22Rv1 (cell line): ENCODE measurements at regions not wholly inside any gene's neighbourhood (a gene's known extent, or its start where the extent isn't known, plus 50 kb on each side); places are given as distances from the start of the nearest gene placed in this dataset.

Experiments used
- H3K27ac ChIP-seq: fragments of 450-650 bp; 2 replicates; pipeline ENCODE4 v1.5.1; 2017
- ZFX ChIP-seq: fragments of 450-650 bp; IDR thresholded peaks from 2 replicates; pipeline ENCODE4 v1.6.1; 2017; ENCODE audit warnings: antibody characterized with exemption, borderline replicate concordance
- TF ChIP-seq, protein P1 (sequence below): fragments of 450-650 bp; IDR thresholded peaks from 2 replicates; pipeline ENCODE4 v1.5.1; 2017; ENCODE audit warnings: mild to moderate bottlenecking

DNA sequence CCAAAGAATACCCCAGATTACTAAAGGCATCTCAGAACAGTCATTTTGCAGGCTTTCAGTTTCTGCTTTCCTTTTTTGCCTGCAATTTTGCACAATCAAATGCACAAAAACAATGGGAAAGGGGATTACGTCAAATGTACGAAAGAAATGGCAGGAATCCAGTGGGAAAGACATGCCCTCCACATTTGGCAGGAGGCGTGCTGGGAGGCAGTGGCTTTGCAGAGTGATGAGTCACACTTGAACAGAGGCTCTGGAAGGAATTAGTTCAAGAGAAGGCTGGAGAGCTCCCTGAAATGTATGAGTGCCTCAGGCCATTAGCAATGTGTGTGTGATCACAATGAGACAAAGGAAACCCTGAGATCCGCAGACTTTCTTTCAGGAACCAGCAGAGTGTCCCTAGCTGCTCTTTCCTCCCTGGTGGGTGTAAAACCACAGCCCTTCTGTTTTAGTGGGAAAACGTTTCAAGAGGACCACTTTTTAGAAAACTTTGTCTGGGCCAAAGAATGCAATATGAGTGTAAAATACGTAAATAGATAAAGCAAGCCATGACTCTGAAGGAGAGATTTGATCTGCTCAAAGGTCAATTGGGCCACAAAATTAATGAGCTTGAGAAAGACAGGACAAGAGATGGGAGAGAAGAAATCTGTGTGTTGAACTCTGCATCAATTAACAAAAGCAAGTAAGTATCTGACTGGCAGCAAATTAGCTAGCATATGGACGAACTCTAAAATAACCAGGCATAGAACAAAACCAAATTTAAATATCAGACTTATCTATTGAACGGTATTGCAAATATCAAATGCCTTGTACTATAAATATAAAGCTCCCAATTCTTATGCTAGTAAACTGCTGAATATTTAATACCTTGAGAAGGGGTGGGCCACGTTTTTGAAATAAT, 155.4 kb upstream of the PDE3A start:
- TF ChIP-seq, protein P1, sequence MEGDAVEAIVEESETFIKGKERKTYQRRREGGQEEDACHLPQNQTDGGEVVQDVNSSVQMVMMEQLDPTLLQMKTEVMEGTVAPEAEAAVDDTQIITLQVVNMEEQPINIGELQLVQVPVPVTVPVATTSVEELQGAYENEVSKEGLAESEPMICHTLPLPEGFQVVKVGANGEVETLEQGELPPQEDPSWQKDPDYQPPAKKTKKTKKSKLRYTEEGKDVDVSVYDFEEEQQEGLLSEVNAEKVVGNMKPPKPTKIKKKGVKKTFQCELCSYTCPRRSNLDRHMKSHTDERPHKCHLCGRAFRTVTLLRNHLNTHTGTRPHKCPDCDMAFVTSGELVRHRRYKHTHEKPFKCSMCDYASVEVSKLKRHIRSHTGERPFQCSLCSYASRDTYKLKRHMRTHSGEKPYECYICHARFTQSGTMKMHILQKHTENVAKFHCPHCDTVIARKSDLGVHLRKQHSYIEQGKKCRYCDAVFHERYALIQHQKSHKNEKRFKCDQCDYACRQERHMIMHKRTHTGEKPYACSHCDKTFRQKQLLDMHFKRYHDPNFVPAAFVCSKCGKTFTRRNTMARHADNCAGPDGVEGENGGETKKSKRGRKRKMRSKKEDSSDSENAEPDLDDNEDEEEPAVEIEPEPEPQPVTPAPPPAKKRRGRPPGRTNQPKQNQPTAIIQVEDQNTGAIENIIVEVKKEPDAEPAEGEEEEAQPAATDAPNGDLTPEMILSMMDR = no peak
- TF ChIP-seq ZFX = no peak
- H3K27ac ChIP-seq = no peak overlapping the region

DNA sequence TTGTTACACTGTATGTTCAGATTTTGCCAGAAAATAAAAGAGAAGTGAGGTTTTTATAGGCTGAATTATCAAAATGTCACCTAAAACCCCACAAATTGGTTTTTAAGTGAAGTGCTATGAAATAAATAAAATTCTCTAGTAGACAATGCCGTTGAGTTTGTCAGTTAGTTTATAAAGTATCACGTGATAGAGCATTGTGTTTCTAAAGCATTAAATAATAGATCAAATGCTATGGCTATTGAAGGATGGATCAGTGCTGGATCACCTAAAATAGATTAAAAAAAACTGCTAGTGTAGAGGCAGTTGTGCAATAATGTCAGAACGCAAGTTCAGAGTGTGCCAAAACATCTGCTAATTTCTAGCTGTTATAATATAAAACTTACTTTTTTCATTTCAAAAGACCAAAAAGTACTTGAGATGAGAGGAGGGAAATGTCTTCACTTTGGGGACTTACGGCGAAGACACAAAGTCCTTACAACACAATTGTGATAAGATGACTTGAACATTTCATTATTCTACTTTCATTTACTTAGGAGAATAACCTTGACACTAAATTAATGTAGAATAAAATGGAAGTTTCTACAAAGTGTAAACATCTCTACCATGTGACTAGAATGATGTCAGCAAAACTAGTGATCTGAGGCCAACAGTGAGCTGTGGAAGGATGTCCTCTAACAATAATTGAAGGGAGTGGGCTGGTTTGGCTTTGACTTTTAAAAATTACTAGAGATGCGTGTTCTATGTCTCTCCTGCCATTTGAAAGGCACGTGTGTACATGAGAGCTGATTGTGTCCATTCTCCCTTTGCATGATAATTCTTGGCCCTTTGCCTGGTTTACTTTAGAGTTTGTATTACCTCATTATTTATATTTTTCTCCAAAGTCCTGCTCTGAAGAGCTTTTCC, 154.4 kb upstream of the PDE3A start:
- TF ChIP-seq ZFX = no peak
- TF ChIP-seq, protein P1 = no peak
- no peak overlapping the region for H3K27ac ChIP-seq

DNA sequence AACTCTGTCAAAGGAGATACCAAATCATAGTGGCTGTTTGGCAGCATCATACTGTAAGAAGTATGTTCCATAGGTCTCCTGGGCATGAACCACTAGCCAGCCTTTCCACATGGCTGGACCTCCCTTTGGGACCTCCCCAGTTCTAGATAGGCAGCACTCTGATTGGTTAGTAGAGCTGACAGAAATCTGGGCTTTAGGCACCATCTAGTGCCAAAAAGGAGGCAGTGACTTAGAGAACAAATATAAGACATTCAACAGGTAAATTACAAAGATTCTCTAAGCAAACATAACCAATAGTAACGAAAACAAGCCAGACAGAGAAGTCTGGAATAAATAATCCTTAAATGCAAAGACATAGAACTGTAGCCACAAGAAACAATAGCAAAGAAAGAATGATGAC, 148.0 kb upstream of the PDE3A start:
- H3K27ac ChIP-seq = no peak overlapping the region
- TF ChIP-seq, protein P1 = peak; percentile 38
- TF ChIP-seq ZFX = no peak

DNA sequence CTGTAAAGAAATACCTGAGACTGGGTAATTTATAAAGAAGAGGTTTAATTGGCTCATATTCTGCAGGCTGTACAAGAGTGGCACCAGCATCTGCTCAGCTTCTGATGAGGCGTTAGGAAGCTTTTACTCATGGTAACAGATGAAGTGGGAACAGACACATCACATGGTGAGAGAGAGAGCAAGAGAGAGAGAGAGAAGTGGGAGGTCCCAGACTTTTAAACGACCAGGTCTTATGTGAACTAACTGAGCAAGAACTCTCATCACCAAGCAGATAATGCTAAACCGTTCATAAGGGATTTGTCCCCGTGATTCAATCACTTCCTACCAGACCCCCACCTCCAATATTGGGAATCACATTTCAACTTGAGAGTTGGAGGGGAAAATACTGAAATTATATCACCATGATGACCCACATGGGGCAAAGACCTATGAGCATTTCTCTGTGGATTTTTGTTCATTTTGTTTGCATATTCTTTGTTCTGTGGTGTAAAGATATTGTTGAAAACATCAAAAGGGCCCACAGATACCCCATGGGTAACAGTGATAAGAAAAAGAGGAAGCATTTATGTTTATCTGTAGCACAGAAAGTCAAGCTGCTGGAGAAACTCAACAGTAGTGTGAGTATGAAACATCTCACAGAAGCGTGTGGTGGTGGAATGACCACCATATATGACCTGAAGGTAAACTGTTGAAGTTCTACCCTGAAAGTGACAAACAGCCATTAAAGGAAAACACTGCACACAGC, 135.2 kb upstream of the PDE3A start:
- TF ChIP-seq ZFX = no peak
- TF ChIP-seq, protein P1 = no peak
- no peak overlapping the region for H3K27ac ChIP-seq

DNA sequence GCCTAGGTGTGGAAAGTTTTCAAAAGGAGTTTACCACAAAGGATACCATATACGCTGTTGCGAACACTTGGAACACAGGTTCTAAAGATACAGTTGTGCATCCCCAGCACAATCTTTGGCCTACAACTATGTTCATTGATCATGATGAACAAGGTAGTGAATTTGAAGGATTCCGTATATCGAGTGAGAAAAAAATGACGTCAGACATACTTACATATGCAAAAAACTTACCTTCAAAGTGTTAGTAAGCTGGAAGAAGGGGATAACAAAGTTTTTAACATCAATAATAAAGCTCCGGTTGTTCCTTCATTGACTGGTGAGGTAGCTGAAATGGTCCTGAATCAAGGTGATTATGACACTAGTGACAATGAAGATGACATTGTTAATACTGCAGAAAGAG, 133.9 kb upstream of the PDE3A start:
- TF ChIP-seq, protein P1 = no peak
- no peak for TF ChIP-seq ZFX
- H3K27ac ChIP-seq = no peak overlapping the region

DNA sequence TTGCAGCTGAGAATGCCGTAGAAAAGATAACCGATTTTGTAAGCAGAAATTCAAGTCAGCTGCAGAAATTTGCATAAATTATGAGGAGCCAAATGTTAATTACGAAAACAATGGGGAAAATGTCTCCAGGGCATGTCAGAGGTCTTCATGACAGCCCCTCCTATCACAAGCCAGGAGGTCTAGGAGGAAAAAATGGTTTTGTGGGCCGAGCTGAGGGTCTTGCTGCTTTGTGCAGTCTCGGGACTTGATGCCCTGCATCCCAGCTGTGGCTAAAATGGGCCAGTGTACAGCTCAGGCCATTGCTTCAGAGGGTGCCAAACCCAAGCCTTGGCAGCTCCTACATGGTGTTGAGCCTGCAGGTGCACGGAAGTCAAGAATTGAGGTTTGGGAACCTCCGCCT, 131.2 kb upstream of the PDE3A start:
- no peak overlapping the region for H3K27ac ChIP-seq
- TF ChIP-seq ZFX = no peak
- TF ChIP-seq, protein P1 = no peak
